LNCaP clone FGC (cell line): ENCODE measurements at regions not wholly inside any gene's neighbourhood (a gene's known extent, or its start where the extent isn't known, plus 50 kb on each side); places are given as distances from the start of the nearest gene placed in this dataset.

Source experiments
- DNase-seq: peaks from one replicate; pipeline ENCODE4 v3.0.0-alpha.2; 2011; ENCODE audit warnings: low read depth
- H3K4me3 ChIP-seq: 2 replicates; pipeline ENCODE4 v1.5.1; 2011; ENCODE audit warnings: mild to moderate bottlenecking, low read depth, low read length, control low read depth
- CTCF ChIP-seq: IDR thresholded peaks from 2 replicates; pipeline ENCODE4 v1.5.1; 2012; ENCODE audit warnings: mild to moderate bottlenecking; ENCODE audit not compliant: control insufficient read depth, insufficient read depth; ENCODE audit errors: extremely low read depth

- no peak for TF ChIP-seq CTCF
- no peak overlapping the region for H3K4me3 ChIP-seq
- DNase-seq, result no peak
Observed at GRCh38 chr21:17989780-17990179, 170.6 kb upstream of the C21orf91 start.

- no peak for DNase-seq
- H3K4me3 ChIP-seq, result no peak overlapping the region
- TF ChIP-seq CTCF, result no peak
Observed at GRCh38 chr21:17988102-17988437, 168.9 kb upstream of the C21orf91 start.

- DNase-seq, result no peak
- H3K4me3 ChIP-seq, result no peak overlapping the region
- no peak for TF ChIP-seq CTCF
Observed at GRCh38 chr21:17987382-17988101, 168.4 kb upstream of the C21orf91 start.

GRCh38 chr21:17981060-17981740, 162.0 kb upstream of the C21orf91 start:
- DNase-seq, result no peak
- TF ChIP-seq CTCF, result no peak
- no peak overlapping the region for H3K4me3 ChIP-seq

GRCh38 chr21:17979763-17980162, 160.6 kb upstream of the C21orf91 start:
- no peak overlapping the region for H3K4me3 ChIP-seq
- no peak for DNase-seq
- TF ChIP-seq CTCF, result no peak

GRCh38 chr21:17978895-17979294, 159.7 kb upstream of the C21orf91 start:
- DNase-seq, result no peak

More at GRCh38 chr21:17978895-17979294, 159.7 kb upstream of the C21orf91 start:
- no peak for TF ChIP-seq CTCF
- H3K4me3 ChIP-seq, result no peak overlapping the region
